ENCODE measurements at regions not wholly inside any gene's neighbourhood (a gene's known extent, or its start where the extent isn't known, plus 50 kb on each side); places are given as distances from the start of the nearest gene placed in this dataset.

DNA sequence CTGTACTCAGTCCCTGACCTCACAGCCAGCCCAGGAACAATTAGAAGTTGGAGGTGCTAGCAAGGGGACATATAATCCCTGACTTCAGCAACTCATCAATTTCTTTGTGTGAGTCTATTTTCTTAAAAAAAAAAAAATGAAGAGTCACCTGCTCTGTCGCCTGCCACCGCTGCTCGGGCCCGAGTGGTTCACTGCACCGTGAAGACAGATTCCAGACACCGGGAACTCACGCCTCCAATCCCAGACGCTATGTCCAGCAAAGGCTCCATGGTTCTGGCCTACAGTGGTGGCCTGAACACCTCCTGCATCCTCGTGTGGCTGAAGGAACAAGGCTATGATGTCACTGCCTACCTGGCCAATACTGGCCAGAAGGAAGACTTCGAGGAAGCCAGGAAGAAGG lies 606.6 kb downstream of the PRELID2 start:
- no peak for DNase-seq
- no peaks in the 10 kb centered on the region for H3K9me3 Mint-ChIP-seq (ENCODE audit: low read depth, unreplicated experiment)
- H3K27me3 Mint-ChIP-seq (ENCODE audit: unreplicated experiment), result no peaks in the 10 kb centered on the region
- no peak overlapping the region for H3K4me3 Mint-ChIP-seq (ENCODE audit: low read depth, unreplicated experiment)
- H3K27ac Mint-ChIP-seq (ENCODE audit: unreplicated experiment), result no peak overlapping the region
- CTCF ChIA-PET, result no interaction called here
- no peaks in the 10 kb centered on the region for H3K4me1 Mint-ChIP-seq (ENCODE audit: low read depth, unreplicated experiment)
- no TSS peak for BruUV-seq (replicated peaks)
- TF ChIP-seq, protein P1, sequence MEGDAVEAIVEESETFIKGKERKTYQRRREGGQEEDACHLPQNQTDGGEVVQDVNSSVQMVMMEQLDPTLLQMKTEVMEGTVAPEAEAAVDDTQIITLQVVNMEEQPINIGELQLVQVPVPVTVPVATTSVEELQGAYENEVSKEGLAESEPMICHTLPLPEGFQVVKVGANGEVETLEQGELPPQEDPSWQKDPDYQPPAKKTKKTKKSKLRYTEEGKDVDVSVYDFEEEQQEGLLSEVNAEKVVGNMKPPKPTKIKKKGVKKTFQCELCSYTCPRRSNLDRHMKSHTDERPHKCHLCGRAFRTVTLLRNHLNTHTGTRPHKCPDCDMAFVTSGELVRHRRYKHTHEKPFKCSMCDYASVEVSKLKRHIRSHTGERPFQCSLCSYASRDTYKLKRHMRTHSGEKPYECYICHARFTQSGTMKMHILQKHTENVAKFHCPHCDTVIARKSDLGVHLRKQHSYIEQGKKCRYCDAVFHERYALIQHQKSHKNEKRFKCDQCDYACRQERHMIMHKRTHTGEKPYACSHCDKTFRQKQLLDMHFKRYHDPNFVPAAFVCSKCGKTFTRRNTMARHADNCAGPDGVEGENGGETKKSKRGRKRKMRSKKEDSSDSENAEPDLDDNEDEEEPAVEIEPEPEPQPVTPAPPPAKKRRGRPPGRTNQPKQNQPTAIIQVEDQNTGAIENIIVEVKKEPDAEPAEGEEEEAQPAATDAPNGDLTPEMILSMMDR (IDR thresholded peaks at IDR 0.05; ENCODE audit: unreplicated experiment), result no peak
- intact Hi-C loops (cut with micrococcal nuclease; ENCODE audit: unreplicated experiment), result no loop called here
- no peaks in the 10 kb centered on the region for H3K36me3 Mint-ChIP-seq (ENCODE audit: insufficient read depth, unreplicated experiment)

DNA sequence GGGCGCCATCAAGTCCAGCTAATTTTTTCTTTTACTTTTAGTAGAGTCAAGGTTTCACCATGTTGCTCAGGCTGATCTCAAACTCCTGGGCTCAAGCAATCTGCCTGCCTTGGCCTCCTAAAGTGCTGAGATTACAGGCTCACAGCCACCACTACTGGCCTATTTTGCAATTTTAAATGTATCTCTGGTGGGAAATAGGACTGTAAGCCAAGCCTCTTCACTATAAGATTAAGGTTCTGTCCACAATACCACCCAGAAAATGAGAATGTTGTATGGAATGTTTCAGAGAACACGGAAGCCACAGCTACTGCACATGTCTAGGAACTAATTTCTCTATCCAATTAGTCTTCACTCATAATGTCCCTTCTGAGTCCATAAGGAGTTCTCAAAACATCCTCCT lies 607.3 kb downstream of the PRELID2 start:
- DNase-seq, result no peak
- Mint-ChIP-seq H3K9me3 (ENCODE audit: low read depth, unreplicated experiment) (no peaks in the 10 kb centered on the region), H3K27me3 (ENCODE audit: unreplicated experiment) (no peaks in the 10 kb centered on the region), H3K27ac (ENCODE audit: unreplicated experiment) (no peak overlapping the region), H3K4me3 (ENCODE audit: low read depth, unreplicated experiment) (no peak overlapping the region), H3K4me1 (ENCODE audit: low read depth, unreplicated experiment) (no peaks in the 10 kb centered on the region), H3K36me3 (ENCODE audit: insufficient read depth, unreplicated experiment) (no peaks in the 10 kb centered on the region)
- TF ChIP-seq, protein P1 (IDR thresholded peaks at IDR 0.05; ENCODE audit: unreplicated experiment), result no peak
- BruUV-seq (replicated peaks), result no TSS peak
- intact Hi-C loops (cut with micrococcal nuclease; ENCODE audit: unreplicated experiment), result no loop called here
- CTCF ChIA-PET, result no interaction called here

DNA sequence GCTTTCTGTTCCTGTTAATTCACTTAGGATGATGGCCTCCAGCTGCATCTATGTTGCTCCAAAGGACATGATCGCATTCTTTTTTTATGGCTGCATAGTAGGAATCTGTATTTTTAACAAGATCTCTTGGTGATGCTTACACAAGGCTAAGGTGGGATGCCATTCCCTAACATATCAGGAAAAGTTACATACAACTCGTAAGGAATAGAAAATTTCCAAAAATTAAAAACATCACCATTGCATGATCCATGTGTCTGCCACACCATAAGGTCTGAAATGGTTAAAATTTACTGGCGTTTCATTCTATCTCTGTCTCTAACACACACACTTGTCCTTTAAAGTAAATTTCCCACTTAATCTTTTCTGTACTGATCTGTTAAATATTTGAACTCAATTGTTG lies 608.4 kb downstream of the PRELID2 start:
- no peak for DNase-seq
- intact Hi-C loops (cut with micrococcal nuclease; ENCODE audit: unreplicated experiment), result no loop called here
- TF ChIP-seq, protein P1 (IDR thresholded peaks at IDR 0.05; ENCODE audit: unreplicated experiment), result no peak
- Mint-ChIP-seq H3K36me3 (ENCODE audit: insufficient read depth, unreplicated experiment) (no peaks in the 10 kb centered on the region), H3K9me3 (ENCODE audit: low read depth, unreplicated experiment) (no peaks in the 10 kb centered on the region), H3K4me1 (ENCODE audit: low read depth, unreplicated experiment) (no peaks in the 10 kb centered on the region), H3K27ac (ENCODE audit: unreplicated experiment) (no peak overlapping the region), H3K27me3 (ENCODE audit: unreplicated experiment) (no peaks in the 10 kb centered on the region), H3K4me3 (ENCODE audit: low read depth, unreplicated experiment) (no peak overlapping the region)
- no TSS peak for BruUV-seq (replicated peaks)
- CTCF ChIA-PET, result no interaction called here

DNA sequence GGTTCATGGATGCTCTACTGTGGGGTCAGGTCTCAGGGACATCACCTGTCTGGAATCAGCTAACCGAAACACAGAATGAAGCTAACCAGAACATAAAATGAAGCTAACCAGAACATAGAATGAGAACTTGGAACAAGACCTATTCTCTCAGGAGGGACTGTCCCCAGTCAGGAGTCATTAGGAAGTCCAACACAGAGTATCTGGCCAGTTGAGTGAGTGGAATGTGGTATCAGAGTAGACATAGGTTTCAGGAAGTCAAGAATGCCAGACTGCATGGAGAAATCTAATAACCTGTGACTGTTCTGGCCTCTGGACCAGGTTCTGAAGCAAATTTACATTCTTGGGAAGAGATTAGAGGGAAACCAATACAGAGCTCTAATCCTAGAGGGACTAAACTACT lies 609.6 kb downstream of the PRELID2 start:
- no TSS peak for BruUV-seq (replicated peaks)
- no peaks in the 10 kb centered on the region for H3K27me3 Mint-ChIP-seq (ENCODE audit: unreplicated experiment)

More for the DNA sequence above, 609.6 kb downstream of the PRELID2 start:
- TF ChIP-seq, protein P1 (IDR thresholded peaks at IDR 0.05; ENCODE audit: unreplicated experiment), result no peak
- CTCF ChIA-PET, result interaction anchor here (0.5 to 1.0 kb wide), 3 partner anchors 18 to 543 kb away, joined by 3 read pairs; no protein-coding TSS in a partner anchor
- no peaks in the 10 kb centered on the region for H3K36me3 Mint-ChIP-seq (ENCODE audit: insufficient read depth, unreplicated experiment)
- DNase-seq, result no peak
- no peak overlapping the region for H3K4me3 Mint-ChIP-seq (ENCODE audit: low read depth, unreplicated experiment)
- intact Hi-C loops (cut with micrococcal nuclease; ENCODE audit: unreplicated experiment), result no loop called here
- H3K9me3 Mint-ChIP-seq (ENCODE audit: low read depth, unreplicated experiment), result no peaks in the 10 kb centered on the region
- no peaks in the 10 kb centered on the region for H3K4me1 Mint-ChIP-seq (ENCODE audit: low read depth, unreplicated experiment)
- no peak overlapping the region for H3K27ac Mint-ChIP-seq (ENCODE audit: unreplicated experiment)
